Effector memory CD8-positive, alpha-beta T cell (primary cell): ENCODE measurements at regions not wholly inside any gene's neighbourhood (a gene's known extent, or its start where the extent isn't known, plus 50 kb on each side); places are given as distances from the start of the nearest gene placed in this dataset.
A peak's percentile ranks its signal among the peaks of the same experiment; 100 is the strongest.

Source experiments
- ATAC-seq: fragments of 150-1000 bp; cut with Tn5 transposase; replicated peaks from 2 replicates; pipeline ENCODE4 v1.10.0; 2021; ENCODE audit warnings: mild to moderate bottlenecking, moderate library complexity
- DNase-seq, 3 experiments: peaks; one replicate each; pipeline ENCODE4 v3.0.0; 2021
- H3K27ac Mint-ChIP-seq, 2 donors: one replicate each; pipeline ENCODE4 v1.8.0; 2022; ENCODE audit warnings: mild to moderate bottlenecking in 2 of 2, mixed read lengths in 2 of 2, moderate library complexity in 2 of 2
- H3K27me3 Mint-ChIP-seq, 2 donors: one replicate each; pipeline ENCODE4 v1.8.0; 2022; ENCODE audit warnings: mixed read lengths in 2 of 2
- H3K36me3 Mint-ChIP-seq: one replicate; pipeline ENCODE4 v1.8.0; 2022; ENCODE audit warnings: mild to moderate bottlenecking, moderate library complexity, mixed read lengths; ENCODE audit not compliant: insufficient read depth
- H3K4me1 Mint-ChIP-seq, 2 donors: one replicate each; pipeline ENCODE4 v1.8.0; 2022; ENCODE audit warnings: low read depth in 2 of 2, mixed read lengths in 2 of 2
- H3K4me3 Mint-ChIP-seq, 2 donors: one replicate each; pipeline ENCODE4 v1.8.0; 2022; ENCODE audit warnings: mild to moderate bottlenecking in 2 of 2, mixed read lengths in 2 of 2, moderate library complexity in 2 of 2
- H3K9me3 Mint-ChIP-seq, 2 donors: one replicate each; pipeline ENCODE4 v1.8.0; 2022; ENCODE audit warnings: mixed read lengths in 2 of 2

- no peak overlapping the region for H3K4me3 Mint-ChIP-seq
These were observed 148.8 kb downstream of the INO80D start for GRCh38 chr2:205937211-205937610.

DNA sequence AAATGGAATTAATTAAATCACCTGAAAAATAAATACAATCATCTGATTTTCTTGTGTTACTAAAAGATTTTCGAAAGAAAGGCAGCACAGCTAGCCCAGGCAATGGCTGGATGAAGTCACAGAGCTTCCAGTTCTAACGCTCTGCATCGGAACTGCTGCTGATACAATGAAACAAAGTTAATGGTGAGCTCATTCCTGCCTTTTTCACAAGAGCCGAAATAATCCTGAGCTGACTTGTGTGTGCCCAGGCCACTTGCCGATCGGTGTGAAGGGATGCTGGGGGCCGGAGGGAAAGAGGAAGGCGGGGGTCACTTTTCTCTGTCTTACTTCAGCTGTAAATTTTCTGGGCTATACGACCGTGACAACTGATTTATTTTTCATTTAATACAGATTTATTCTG, 149.5 kb downstream of the INO80D start:
- no peaks in the 10 kb centered on the region for H3K36me3 Mint-ChIP-seq
- peaks cover 7 to 30% of the 10 kb centered on the region in 2 donors for H3K27me3 Mint-ChIP-seq
- no peaks in the 10 kb centered on the region for H3K4me1 Mint-ChIP-seq
- ATAC-seq (no peak), DNase-seq (no peak)
- H3K9me3 Mint-ChIP-seq = peaks cover 0 to 1% of the 10 kb centered on the region in 2 donors
- no peak overlapping the region for H3K4me3 Mint-ChIP-seq
- H3K27ac Mint-ChIP-seq = no peak overlapping the region

More at GRCh38 chr2:205937211-205937610, 148.8 kb downstream of the INO80D start:
- ATAC-seq (no peak), DNase-seq (no peak)
- Mint-ChIP-seq H3K27ac (no peak overlapping the region), H3K27me3 (peaks cover 7 to 33% of the 10 kb centered on the region in 2 donors), H3K36me3 (no peaks in the 10 kb centered on the region), H3K4me1 (no peaks in the 10 kb centered on the region), H3K9me3 (peaks cover 0 to 1% of the 10 kb centered on the region in 2 donors)

DNA sequence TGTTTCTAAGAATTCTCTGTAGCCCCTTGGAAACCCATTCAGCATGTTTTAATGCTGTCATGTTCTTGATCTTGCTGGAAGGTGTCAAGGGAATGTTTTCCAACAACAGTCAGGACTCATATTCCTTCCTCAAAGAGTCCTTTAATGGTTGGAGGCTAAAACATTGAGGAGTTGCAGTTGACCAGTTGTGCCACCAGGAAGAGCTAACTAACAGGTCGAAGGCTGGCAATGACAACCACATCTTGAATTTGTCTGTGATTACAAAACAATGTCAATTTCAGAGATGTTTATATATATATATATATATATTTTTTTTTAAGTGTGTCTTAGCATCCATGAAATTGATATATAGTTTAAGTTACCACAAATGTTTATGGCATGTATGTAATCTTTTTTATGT, 151.5 kb downstream of the INO80D start:
- no peaks in the 10 kb centered on the region for H3K4me1 Mint-ChIP-seq
- H3K4me3 Mint-ChIP-seq = no peak overlapping the region
- ATAC-seq = no peak
- no peaks in the 10 kb centered on the region for H3K9me3 Mint-ChIP-seq
- no peaks in the 10 kb centered on the region for H3K36me3 Mint-ChIP-seq
- peaks cover 14 to 37% of the 10 kb centered on the region in 2 donors for H3K27me3 Mint-ChIP-seq
- no peak for DNase-seq
- H3K27ac Mint-ChIP-seq = no peak overlapping the region

DNA sequence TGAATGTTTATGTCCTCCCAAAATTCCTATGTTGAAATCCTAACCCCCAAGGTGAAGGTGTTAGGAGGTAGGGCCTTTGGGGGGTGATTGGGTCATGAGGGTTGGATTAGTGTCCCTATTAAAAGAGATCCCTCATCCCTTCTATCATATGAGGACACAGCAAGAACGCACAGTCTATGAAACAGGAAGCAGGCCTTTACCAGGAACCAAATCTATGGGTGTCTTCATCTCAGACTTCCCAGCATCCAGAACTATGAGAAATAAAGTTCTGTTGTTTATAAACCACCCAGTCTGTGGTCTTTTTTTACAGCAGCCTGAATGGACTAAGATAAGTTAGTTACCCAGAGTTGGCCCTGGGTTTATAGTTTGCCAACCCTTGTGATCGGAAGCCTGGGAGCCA, 153.1 kb downstream of the INO80D start:
- Mint-ChIP-seq H3K4me1 (no peaks in the 10 kb centered on the region), H3K27ac (no peak overlapping the region), H3K36me3 (no peaks in the 10 kb centered on the region), H3K27me3 (peaks cover 13 to 45% of the 10 kb centered on the region in 2 donors), H3K4me3 (no peak overlapping the region), H3K9me3 (no peaks in the 10 kb centered on the region)
- DNase-seq = no peak
- no peak for ATAC-seq

- Mint-ChIP-seq H3K27ac (no peak overlapping the region), H3K9me3 (no peaks in the 10 kb centered on the region), H3K4me1 (no peaks in the 10 kb centered on the region), H3K4me3 (no peak overlapping the region), H3K36me3 (no peaks in the 10 kb centered on the region), H3K27me3 (peaks cover 28 to 59% of the 10 kb centered on the region in 2 donors)
- DNase-seq (no peak), ATAC-seq (no peak)
These were observed 154.6 kb downstream of the INO80D start for GRCh38 chr2:205931388-205931787.

DNA sequence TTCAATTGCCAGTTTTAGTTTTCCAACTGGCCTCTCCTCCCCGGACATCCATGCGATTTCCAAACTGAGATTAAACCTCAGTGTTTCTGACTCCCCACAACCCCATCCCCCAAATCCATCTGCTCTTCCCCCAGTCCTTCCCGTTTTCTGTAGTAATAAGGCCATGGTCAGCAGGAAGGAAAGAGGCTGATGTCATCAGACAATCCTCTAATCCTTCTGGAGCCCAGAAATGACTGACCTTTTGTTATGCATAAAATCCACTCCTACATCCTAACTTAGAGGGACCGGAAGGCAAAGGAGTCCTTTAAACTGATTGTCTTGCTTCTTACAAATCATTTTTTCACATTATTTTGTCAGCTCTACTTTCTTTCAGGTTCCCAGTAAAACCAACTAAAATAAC, 155.8 kb downstream of the INO80D start:
- ATAC-seq = no peak
- Mint-ChIP-seq H3K4me1 (peaks cover 0 to 5% of the 10 kb centered on the region in 2 donors), H3K9me3 (no peaks in the 10 kb centered on the region), H3K4me3 (no peak overlapping the region), H3K36me3 (no peaks in the 10 kb centered on the region), H3K27ac (no peak overlapping the region), H3K27me3 (peaks cover 34 to 71% of the 10 kb centered on the region in 2 donors)
- DNase-seq = no peak

DNA sequence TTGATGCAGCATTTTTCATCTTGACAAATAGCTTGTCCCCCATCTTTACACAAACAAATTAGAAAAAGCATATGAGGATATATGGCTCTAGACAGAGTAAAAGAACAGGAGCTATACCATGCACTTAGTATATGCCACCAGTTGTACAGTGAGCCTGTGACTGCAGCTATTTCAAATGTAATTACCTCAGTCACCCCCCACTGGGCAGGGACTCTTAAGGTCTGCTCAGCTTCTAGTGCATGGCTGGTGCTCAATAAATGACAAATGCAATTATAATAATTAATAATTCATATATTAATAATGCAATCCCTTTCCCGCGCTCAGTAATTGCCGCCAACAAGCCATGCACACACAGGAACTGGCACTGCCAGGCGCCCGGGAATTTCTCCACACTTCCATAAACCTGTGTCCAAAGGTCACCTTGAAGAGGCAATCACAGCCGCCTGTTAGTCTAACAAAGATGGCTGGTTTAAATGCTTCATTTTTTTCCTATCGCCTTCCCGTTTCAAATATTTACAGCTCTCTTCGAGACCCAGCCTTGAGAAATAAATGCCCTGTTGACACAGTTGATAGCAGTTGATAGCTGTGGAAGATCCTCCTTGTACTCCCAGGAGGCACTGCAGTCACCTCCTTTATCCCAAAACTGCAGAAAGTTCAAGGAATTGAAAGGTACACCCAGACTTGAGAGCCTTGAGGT, 156.6 kb downstream of the INO80D start:
- DNase-seq (no peak), ATAC-seq (no peak)
- Mint-ChIP-seq H3K27ac (no peak overlapping the region), H3K4me1 (peaks cover 0 to 5% of the 10 kb centered on the region in 2 donors), H3K27me3 (peaks cover 42 to 78% of the 10 kb centered on the region in 2 donors), H3K9me3 (no peaks in the 10 kb centered on the region), H3K36me3 (no peaks in the 10 kb centered on the region), H3K4me3 (no peak overlapping the region)

- peak; percentile 41 to 50 (median 42) for DNase-seq
- Mint-ChIP-seq H3K27me3 (peaks cover 51 to 92% of the 10 kb centered on the region in 2 donors), H3K4me3 (peak overlapping the region in 1 of 2 donors; percentile 51)
These were observed 160.3 kb downstream of the INO80D start for GRCh38 chr2:205925373-205926337.

DNA sequence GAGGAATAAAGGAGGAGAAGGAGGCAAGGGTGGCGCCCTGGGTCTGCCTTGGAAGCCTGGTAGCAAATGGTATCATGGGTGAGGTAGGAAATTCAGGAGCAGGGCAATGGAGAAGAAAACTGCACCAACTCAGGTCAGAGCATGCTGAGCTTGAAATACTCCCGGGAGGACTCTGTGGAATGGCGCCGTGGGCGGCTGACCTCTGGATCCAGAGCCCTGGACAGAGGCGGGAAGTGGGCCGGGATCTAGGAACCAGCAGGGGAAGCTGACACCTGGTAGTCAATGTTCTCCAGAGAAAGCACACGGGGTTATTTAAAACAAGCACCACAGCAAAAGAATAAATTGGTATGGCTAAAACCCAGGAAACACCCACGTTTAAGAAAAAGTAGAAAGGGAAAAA, 161.3 kb downstream of the INO80D start:
- DNase-seq (no peak), ATAC-seq (no peak)
- H3K4me3 Mint-ChIP-seq = no peak overlapping the region
- H3K27ac Mint-ChIP-seq = no peak overlapping the region
- peaks cover 51 to 84% of the 10 kb centered on the region in 2 donors for H3K27me3 Mint-ChIP-seq
- H3K4me1 Mint-ChIP-seq = peaks cover 0 to 5% of the 10 kb centered on the region in 2 donors
- H3K9me3 Mint-ChIP-seq = no peaks in the 10 kb centered on the region
- H3K36me3 Mint-ChIP-seq = no peaks in the 10 kb centered on the region

More at GRCh38 chr2:205925373-205926337, 160.3 kb downstream of the INO80D start:
- Mint-ChIP-seq H3K36me3 (no peaks in the 10 kb centered on the region), H3K4me1 (peaks cover 0 to 5% of the 10 kb centered on the region in 2 donors), H3K27ac (no peak overlapping the region), H3K9me3 (no peaks in the 10 kb centered on the region)
- peak; percentile 74 for ATAC-seq

DNA sequence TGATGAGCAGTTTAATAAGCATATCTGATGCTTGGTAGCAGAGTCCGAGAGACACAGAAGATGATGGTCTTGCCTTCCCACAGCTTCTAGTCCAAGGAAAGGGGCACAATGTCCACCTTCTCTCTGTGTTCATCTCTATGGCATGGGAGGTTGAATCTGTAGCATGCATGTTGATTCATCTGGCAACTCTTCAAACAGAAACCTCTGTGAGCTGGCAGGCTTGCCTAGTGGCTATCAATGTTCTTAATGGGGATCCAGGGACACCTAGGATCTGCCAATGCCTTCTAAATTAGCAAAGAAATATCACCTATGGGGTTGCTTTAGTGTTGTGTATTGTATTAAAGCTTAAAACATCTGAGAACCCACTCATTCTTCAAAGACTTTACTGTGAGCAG, 170.8 kb downstream of the INO80D start:
- Mint-ChIP-seq H3K4me3 (no peak overlapping the region), H3K36me3 (no peaks in the 10 kb centered on the region), H3K9me3 (no peaks in the 10 kb centered on the region), H3K27me3 (peaks cover 31 to 71% of the 10 kb centered on the region in 2 donors), H3K27ac (no peak overlapping the region), H3K4me1 (no peaks in the 10 kb centered on the region)
- ATAC-seq (no peak), DNase-seq (no peak)

- ATAC-seq = no peak
- H3K4me1 Mint-ChIP-seq = no peaks in the 10 kb centered on the region
- H3K36me3 Mint-ChIP-seq = no peaks in the 10 kb centered on the region
- peaks cover 38 to 73% of the 10 kb centered on the region in 2 donors for H3K27me3 Mint-ChIP-seq
- H3K9me3 Mint-ChIP-seq = no peaks in the 10 kb centered on the region
- no peak overlapping the region for H3K27ac Mint-ChIP-seq
- DNase-seq = no peak
- H3K4me3 Mint-ChIP-seq = no peak overlapping the region
These were observed 171.5 kb downstream of the INO80D start for GRCh38 chr2:205914213-205915129.

DNA sequence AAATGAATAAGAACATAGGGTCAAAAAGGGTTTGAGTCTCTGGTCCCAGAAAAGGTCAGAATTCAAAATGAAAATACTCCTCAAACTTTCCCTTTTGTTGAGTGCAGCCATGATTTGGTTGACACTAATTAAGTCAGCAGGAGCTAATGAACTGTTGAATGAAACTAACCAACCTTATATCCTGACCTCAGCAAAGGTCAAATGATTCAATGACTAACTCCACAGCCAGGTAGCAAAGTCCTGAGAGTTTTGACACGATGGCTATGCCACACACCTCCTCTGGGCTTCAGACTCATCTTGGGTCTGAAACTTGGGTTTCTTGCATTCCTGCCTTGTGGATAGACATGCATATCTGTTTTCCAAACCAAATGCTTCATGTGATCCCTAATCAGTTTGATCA, 172.3 kb downstream of the INO80D start:
- H3K9me3 Mint-ChIP-seq = no peaks in the 10 kb centered on the region
- DNase-seq (no peak), ATAC-seq (no peak)
- H3K27me3 Mint-ChIP-seq = peaks cover 40 to 73% of the 10 kb centered on the region in 2 donors
- no peak overlapping the region for H3K4me3 Mint-ChIP-seq
- no peak overlapping the region for H3K27ac Mint-ChIP-seq
- no peaks in the 10 kb centered on the region for H3K4me1 Mint-ChIP-seq
- H3K36me3 Mint-ChIP-seq = no peaks in the 10 kb centered on the region

GRCh38 chr2:205911306-205911705, 174.7 kb downstream of the INO80D start:
- no peaks in the 10 kb centered on the region for H3K4me1 Mint-ChIP-seq
- no peak for ATAC-seq
- peaks cover 57 to 94% of the 10 kb centered on the region in 2 donors for H3K27me3 Mint-ChIP-seq
- no peak overlapping the region for H3K4me3 Mint-ChIP-seq
- H3K9me3 Mint-ChIP-seq = no peaks in the 10 kb centered on the region
- no peak for DNase-seq
- no peak overlapping the region for H3K27ac Mint-ChIP-seq
- no peaks in the 10 kb centered on the region for H3K36me3 Mint-ChIP-seq
